Smooth muscle cell (in vitro differentiated cells): ENCODE measurements at regions not wholly inside any gene's neighbourhood (a gene's known extent, or its start where the extent isn't known, plus 50 kb on each side); places are given as distances from the start of the nearest gene placed in this dataset.

Experiments used
- DNase-seq: peaks from one replicate; lab custom pipeline; 2025; ENCODE audit not compliant: unreplicated experiment; lab: John Stamatoyannopoulos, UW
- H2AFZ ChIP-seq: fragments of 200-600 bp; sonication (generic); 2 replicates; pipeline ENCODE4 v1.6.0; 2016; ENCODE audit warnings: antibody characterized with exemption, low read depth, mild to moderate bottlenecking
- H3F3A ChIP-seq: fragments of 200-600 bp; sonication (generic); 2 replicates; pipeline ENCODE4 v1.6.0; 2017; ENCODE audit warnings: antibody characterized with exemption, low read depth
- H3K27ac ChIP-seq: fragments of 200-600 bp; sonication (generic); 2 replicates; pipeline ENCODE4 v1.5.1; 2016; ENCODE audit warnings: low read depth, mild to moderate bottlenecking
- H3K27me3 ChIP-seq: fragments of 200-600 bp; sonication (generic); 2 replicates; pipeline ENCODE4 v1.6.1; 2016; ENCODE audit warnings: low read depth, mild to moderate bottlenecking
- H3K36me3 ChIP-seq: fragments of 200-600 bp; sonication (generic); 2 replicates; pipeline ENCODE4 v1.5.1; 2016; ENCODE audit warnings: low read depth
- H3K4me1 ChIP-seq: fragments of 200-600 bp; sonication (generic); 2 replicates; pipeline ENCODE4 v1.5.1; 2016; ENCODE audit warnings: low read depth
- H3K4me2 ChIP-seq: fragments of 200-600 bp; sonication (generic); 2 replicates; pipeline ENCODE4 v1.6.0; 2016; ENCODE audit warnings: mild to moderate bottlenecking
- H3K4me3 ChIP-seq: fragments of 200-600 bp; sonication (generic); 2 replicates; pipeline ENCODE4 v1.5.1; 2016; ENCODE audit warnings: mild to moderate bottlenecking
- H3K79me2 ChIP-seq: fragments of 200-600 bp; sonication (generic); 2 replicates; pipeline ENCODE4 v1.6.0; 2016; ENCODE audit warnings: low read depth, mild to moderate bottlenecking
- H3K9ac ChIP-seq: fragments of 200-600 bp; sonication (generic); 2 replicates; pipeline ENCODE4 v1.6.0; 2016; ENCODE audit warnings: low read depth
- H3K9me3 ChIP-seq: fragments of 200-600 bp; sonication (generic); replicated peaks from 2 replicates; pipeline ENCODE4 v1.5.1; 2016; ENCODE audit warnings: low read depth
- H4K20me1 ChIP-seq: fragments of 200-600 bp; sonication (generic); 2 replicates; pipeline ENCODE4 v1.6.0; 2016; ENCODE audit warnings: low read depth
- WGBS: methylation state at CpG from one replicate; pipeline ENCODE4 v1.1.7; 2016; ENCODE audit warnings: low lambda C conversion rate; 5-methylcytosine and 5-hydroxymethylcytosine counted together
- TF ChIP-seq, protein P1 (sequence below): fragments of 200-600 bp; sonication (generic); IDR thresholded peaks from 2 replicates; pipeline ENCODE4 v1.5.1; 2017; ENCODE audit warnings: borderline replicate concordance, mild to moderate bottlenecking, antibody characterized with exemption; ENCODE audit not compliant: insufficient read depth, poor library complexity, severe bottlenecking

DNA sequence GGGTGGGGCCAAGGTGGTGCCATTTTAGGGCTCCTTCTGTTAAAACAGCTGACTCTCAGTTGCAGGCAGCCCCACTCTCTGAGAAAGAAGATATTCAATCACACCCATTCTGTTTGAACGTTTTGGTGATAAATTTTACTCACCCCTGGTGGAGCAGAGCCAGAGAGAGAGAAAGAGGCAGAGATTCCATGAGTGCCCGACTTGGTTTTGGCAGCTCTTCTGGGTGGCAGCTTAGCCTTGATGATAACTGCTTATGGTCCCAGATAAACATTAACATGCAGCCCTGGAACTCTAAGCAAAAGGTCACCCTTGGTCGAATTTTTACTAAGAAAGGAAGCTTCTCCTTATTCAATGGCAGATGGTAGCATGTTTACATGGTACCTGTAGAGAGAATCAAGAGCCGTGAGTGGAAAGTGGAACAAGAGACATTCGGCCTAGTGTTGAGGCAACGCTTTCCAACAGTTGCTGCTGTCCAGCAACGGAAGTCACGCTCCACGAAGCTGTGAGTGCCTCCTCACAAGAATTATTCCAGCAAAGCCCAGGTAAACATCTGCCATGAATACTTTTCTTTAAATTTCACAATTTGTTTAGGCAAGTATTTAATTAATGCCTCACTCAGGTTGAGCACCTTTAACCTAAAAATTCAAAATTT, 530.6 kb upstream of the ROBO2 start:
- Histone ChIP-seq H3K9ac (no peak overlapping the region), H3K27me3 (no peaks in the 10 kb centered on the region), H2AFZ (no peak overlapping the region), H3K4me1 (no peaks in the 10 kb centered on the region), H3K4me3 (no peak overlapping the region), H3F3A (no peaks in the 10 kb centered on the region), H4K20me1 (no peaks in the 10 kb centered on the region), H3K9me3 (no peaks in the 10 kb centered on the region), H3K4me2 (no peak overlapping the region), H3K79me2 (no peaks in the 10 kb centered on the region), H3K27ac (no peak overlapping the region), H3K36me3 (no peaks in the 10 kb centered on the region)
- TF ChIP-seq, protein P1, sequence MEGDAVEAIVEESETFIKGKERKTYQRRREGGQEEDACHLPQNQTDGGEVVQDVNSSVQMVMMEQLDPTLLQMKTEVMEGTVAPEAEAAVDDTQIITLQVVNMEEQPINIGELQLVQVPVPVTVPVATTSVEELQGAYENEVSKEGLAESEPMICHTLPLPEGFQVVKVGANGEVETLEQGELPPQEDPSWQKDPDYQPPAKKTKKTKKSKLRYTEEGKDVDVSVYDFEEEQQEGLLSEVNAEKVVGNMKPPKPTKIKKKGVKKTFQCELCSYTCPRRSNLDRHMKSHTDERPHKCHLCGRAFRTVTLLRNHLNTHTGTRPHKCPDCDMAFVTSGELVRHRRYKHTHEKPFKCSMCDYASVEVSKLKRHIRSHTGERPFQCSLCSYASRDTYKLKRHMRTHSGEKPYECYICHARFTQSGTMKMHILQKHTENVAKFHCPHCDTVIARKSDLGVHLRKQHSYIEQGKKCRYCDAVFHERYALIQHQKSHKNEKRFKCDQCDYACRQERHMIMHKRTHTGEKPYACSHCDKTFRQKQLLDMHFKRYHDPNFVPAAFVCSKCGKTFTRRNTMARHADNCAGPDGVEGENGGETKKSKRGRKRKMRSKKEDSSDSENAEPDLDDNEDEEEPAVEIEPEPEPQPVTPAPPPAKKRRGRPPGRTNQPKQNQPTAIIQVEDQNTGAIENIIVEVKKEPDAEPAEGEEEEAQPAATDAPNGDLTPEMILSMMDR = no peak
- DNase-seq = no peak
- WGBS = 87% methylated on average over 9 of the region's 9 CpGs

DNA sequence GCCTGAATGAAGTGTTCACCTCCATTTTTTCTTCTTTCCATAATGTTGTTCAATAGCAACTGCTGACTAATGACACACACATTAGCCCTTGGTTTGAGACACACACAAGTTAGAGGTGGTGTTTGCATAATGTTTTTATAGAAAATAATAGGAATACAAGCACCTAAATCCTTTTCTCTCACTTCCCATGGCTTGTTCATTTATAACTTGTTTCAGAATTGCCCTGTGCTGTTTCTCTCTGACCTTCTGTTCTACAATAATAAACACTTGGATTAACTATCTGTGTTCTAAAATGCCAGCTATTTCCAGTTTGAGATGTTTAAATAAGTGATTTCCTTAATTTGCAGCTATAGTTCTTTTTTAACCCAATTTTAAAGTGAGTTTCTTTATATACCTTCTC, 525.1 kb upstream of the ROBO2 start:
- Histone ChIP-seq H3F3A (no peaks in the 10 kb centered on the region), H3K36me3 (no peaks in the 10 kb centered on the region), H3K9ac (no peak overlapping the region), H4K20me1 (no peaks in the 10 kb centered on the region), H3K4me1 (no peaks in the 10 kb centered on the region), H3K27me3 (peaks cover 5% of the 10 kb centered on the region), H3K79me2 (no peaks in the 10 kb centered on the region), H3K27ac (no peak overlapping the region), H2AFZ (no peak overlapping the region), H3K4me2 (no peak overlapping the region), H3K9me3 (no peaks in the 10 kb centered on the region), H3K4me3 (no peak overlapping the region)
- DNase-seq = no peak
- TF ChIP-seq, protein P1 = no peak

DNA sequence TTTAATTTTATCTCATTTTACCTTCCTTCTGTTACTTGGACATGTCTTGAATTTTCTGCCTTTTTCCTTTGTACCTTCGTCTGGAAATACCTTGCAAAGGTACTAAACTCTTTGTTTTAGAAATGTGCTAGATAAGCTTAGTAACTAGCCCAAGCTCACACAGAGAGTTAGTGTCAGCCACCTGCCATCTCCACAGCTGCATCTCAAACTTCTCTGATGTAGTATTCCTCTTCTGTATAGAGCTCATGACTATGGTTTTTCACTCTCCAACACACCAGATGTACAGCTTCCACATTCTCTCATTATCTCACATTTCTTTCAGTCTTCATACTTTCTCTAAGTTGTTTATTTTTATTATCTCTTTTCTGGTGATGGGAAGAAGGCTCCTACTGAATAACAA, 516.6 kb upstream of the ROBO2 start:
- Histone ChIP-seq H3K79me2 (no peaks in the 10 kb centered on the region), H3K27ac (no peak overlapping the region), H3K4me2 (no peak overlapping the region), H3F3A (no peaks in the 10 kb centered on the region), H4K20me1 (no peaks in the 10 kb centered on the region), H2AFZ (peak overlapping the region; percentile 62), H3K9me3 (no peaks in the 10 kb centered on the region), H3K36me3 (no peaks in the 10 kb centered on the region), H3K27me3 (no peaks in the 10 kb centered on the region), H3K9ac (no peak overlapping the region), H3K4me1 (no peaks in the 10 kb centered on the region), H3K4me3 (no peak overlapping the region)
- TF ChIP-seq, protein P1 = no peak
- 77% methylated on average over 1 of the region's 1 CpG for WGBS
- DNase-seq = no peak

DNA sequence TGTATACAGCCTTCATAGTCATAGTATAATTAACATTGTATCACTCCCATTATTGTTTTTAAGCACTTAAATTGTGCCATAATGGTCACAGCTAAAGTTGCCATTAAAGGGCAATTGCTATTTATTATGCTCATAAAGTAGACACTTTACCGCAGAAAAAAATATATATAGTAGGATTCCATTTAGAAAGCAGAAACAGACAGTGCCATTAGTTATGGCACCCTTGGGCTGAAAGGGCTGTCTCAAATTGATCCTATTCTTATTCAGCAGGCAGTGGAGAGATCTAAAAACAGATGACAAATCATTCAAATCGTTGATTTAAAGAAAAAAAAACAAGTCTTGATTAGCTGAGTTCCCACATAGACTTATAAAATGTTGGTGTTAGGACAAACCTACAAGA, 514.2 kb upstream of the ROBO2 start:
- no peak overlapping the region for H3K27ac ChIP-seq
- TF ChIP-seq, protein P1 = no peak
- H3K79me2 ChIP-seq = no peaks in the 10 kb centered on the region
- no peak for DNase-seq
- no peak overlapping the region for H3K4me3 ChIP-seq
- H3K4me1 ChIP-seq = no peaks in the 10 kb centered on the region
- H3K27me3 ChIP-seq = no peaks in the 10 kb centered on the region
- no peaks in the 10 kb centered on the region for H4K20me1 ChIP-seq
- H3F3A ChIP-seq = no peaks in the 10 kb centered on the region
- WGBS = 81% methylated on average over 2 of the region's 2 CpGs
- H3K4me2 ChIP-seq = no peak overlapping the region
- H2AFZ ChIP-seq = no peak overlapping the region
- H3K9me3 ChIP-seq = no peaks in the 10 kb centered on the region
- no peak overlapping the region for H3K9ac ChIP-seq
- no peaks in the 10 kb centered on the region for H3K36me3 ChIP-seq
